GM23338 (cell line): ENCODE measurements at regions not wholly inside any gene's neighbourhood (a gene's known extent, or its start where the extent isn't known, plus 50 kb on each side); places are given as distances from the start of the nearest gene placed in this dataset.

Experiments
- CREB1 ChIP-seq: fragments of 250-450 bp; sonication (Bioruptor Pico); IDR thresholded peaks from 2 replicates; pipeline ENCODE4 v1.5.0; 2020; ENCODE audit warnings: low read depth, mild to moderate bottlenecking, moderate library complexity
- CTCF ChIP-seq, 2 experiments: fragments of 200-600 bp in 1 of 2; sonication (generic) in 1 of 2; conservative IDR thresholded peaks; 2 replicates each; pipeline versions ENCODE4 v1.5.1 to v1.6.1; 2016 to 2017; ENCODE audit warnings: antibody characterized with exemption in 2 of 2, low read depth in 2 of 2, mild to moderate bottlenecking in 2 of 2, moderate library complexity in 1 of 2
- EZH2 ChIP-seq: fragments of 200-600 bp; sonication (generic); IDR thresholded peaks from one replicate; pipeline ENCODE4 v1.8.0; 2017; ENCODE audit warnings: antibody characterized with exemption, mild to moderate bottlenecking, low read depth; ENCODE audit not compliant: unreplicated experiment
- EZH2phosphoT487 ChIP-seq: fragments of 200-600 bp; sonication (generic); IDR thresholded peaks from one replicate; pipeline ENCODE4 v1.8.1; 2018; ENCODE audit warnings: antibody characterized with exemption; ENCODE audit not compliant: unreplicated experiment
- JUNB ChIP-seq: IDR thresholded peaks from one replicate; pipeline ENCODE4 v1.6.1; 2016; ENCODE audit warnings: antibody characterized with exemption; ENCODE audit not compliant: unreplicated experiment
- POLR2AphosphoS5 ChIP-seq: IDR thresholded peaks from 2 replicates; pipeline ENCODE4 v1.6.1; 2016; ENCODE audit warnings: antibody characterized with exemption, low read depth
- REST ChIP-seq: IDR thresholded peaks from one replicate; pipeline ENCODE4 v1.6.1; 2018; ENCODE audit warnings: antibody characterized with exemption; ENCODE audit not compliant: unreplicated experiment

- no peak for TF ChIP-seq EZH2phosphoT487
- TF ChIP-seq CTCF (conservative IDR thresholded peaks at IDR 0.05; ENCODE audit: low read depth in 2 of 2): no peak
- TF ChIP-seq EZH2: no peak
- no peak for TF ChIP-seq CREB1 (CRISPR knock-in tag)
- no peak for TF ChIP-seq JUNB
- no peak for TF ChIP-seq POLR2AphosphoS5
- no peak for TF ChIP-seq REST
Observed at GRCh38 chrX:39818750-39819149, 279.0 kb downstream of the BCOR start.
